ENCODE measurements at regions not wholly inside any gene's neighbourhood (a gene's known extent, or its start where the extent isn't known, plus 50 kb on each side); places are given as distances from the start of the nearest gene placed in this dataset.

GRCh38 chr20:1788044-1788443 is 107.2 kb upstream of the SIRPA start:
- Histone ChIP-seq H3K27me3 (replicated peaks; ENCODE audit: insufficient read depth) (peaks cover 10% of the 10 kb centered on the region; the same call in 1 of the 2 replicates), H3K4me3 (no peak overlapping the region), H3K4me2 (ENCODE audit: unreplicated experiment) (no peak overlapping the region), H3K36me3 (ENCODE audit: low read depth) (no peaks in the 10 kb centered on the region), H3F3A (ENCODE audit: insufficient read depth) (no peaks in the 10 kb centered on the region), H2AFZ (no peak overlapping the region), H3K9me2 (ENCODE audit: insufficient read depth) (no peaks in the 10 kb centered on the region), H3K9ac (no peak overlapping the region), H3K4me1 (ENCODE audit: insufficient read depth) (0 out of 2 replicates have a peak, but pooled peaks cover 3% of the 10 kb centered on the region), H3K27ac (no peak overlapping the region), H3K9me3 (ENCODE audit: low read depth) (no peaks in the 10 kb centered on the region), H4K20me1 (ENCODE audit: insufficient read depth) (no peaks in the 10 kb centered on the region), H3K79me2 (ENCODE audit: insufficient read depth) (no peaks in the 10 kb centered on the region)
- in situ Hi-C loops (cut with MboI) = no loop called here
- DNase-seq = no peak
- 67 to 69% methylated on average over 4 of the region's 4 CpGs for WGBS, 2 experiments (ENCODE audit: low coverage in 1 of 2, low lambda C conversion rate in 2 of 2, missing lambda C conversion rate in 2 of 2)
- TF ChIP-seq EZH2 (IDR thresholded peaks at IDR 0.05; ENCODE audit: insufficient read depth, poor library complexity, severe bottlenecking) = no peak
- TF ChIP-seq EZH2phosphoT487 (IDR thresholded peaks at IDR 0.05; ENCODE audit: insufficient read depth, low read depth) = no peak

GRCh38 chr20:1786486-1786885 is 108.7 kb upstream of the SIRPA start:
- Histone ChIP-seq H3K9me2 (ENCODE audit: insufficient read depth) (no peaks in the 10 kb centered on the region), H3K4me1 (ENCODE audit: insufficient read depth) (0 out of 2 replicates have a peak, but pooled peaks cover 3% of the 10 kb centered on the region), H3K9ac (no peak overlapping the region), H3K9me3 (ENCODE audit: low read depth) (no peaks in the 10 kb centered on the region), H2AFZ (no peak overlapping the region), H3K4me3 (no peak overlapping the region), H3K36me3 (ENCODE audit: low read depth) (no peaks in the 10 kb centered on the region), H3K4me2 (ENCODE audit: unreplicated experiment) (no peak overlapping the region), H3F3A (ENCODE audit: insufficient read depth) (no peaks in the 10 kb centered on the region), H3K79me2 (ENCODE audit: insufficient read depth) (no peaks in the 10 kb centered on the region), H4K20me1 (ENCODE audit: insufficient read depth) (no peaks in the 10 kb centered on the region), H3K27ac (no peak overlapping the region), H3K27me3 (replicated peaks; ENCODE audit: insufficient read depth) (peaks cover 10% of the 10 kb centered on the region; the same call in 1 of the 2 replicates)
- WGBS, 2 experiments (ENCODE audit: low coverage in 1 of 2, low lambda C conversion rate in 2 of 2, missing lambda C conversion rate in 2 of 2) = 30 to 38% methylated on average over 6 of the region's 6 CpGs
- DNase-seq = no peak
- TF ChIP-seq EZH2phosphoT487 (IDR thresholded peaks at IDR 0.05; ENCODE audit: insufficient read depth, low read depth) (no peak), EZH2 (IDR thresholded peaks at IDR 0.05; ENCODE audit: insufficient read depth, poor library complexity, severe bottlenecking) (no peak)
- in situ Hi-C loops (cut with MboI) = no loop called here

- no peaks in the 10 kb centered on the region for H3K4me1 ChIP-seq (ENCODE audit: insufficient read depth)
- H3K27ac ChIP-seq = no peak overlapping the region
- 70 to 79% methylated on average over 4 of the region's 4 CpGs for WGBS, 2 experiments (ENCODE audit: low coverage in 1 of 2, low lambda C conversion rate in 2 of 2, missing lambda C conversion rate in 2 of 2)
- no peak for TF ChIP-seq EZH2phosphoT487 (IDR thresholded peaks at IDR 0.05; ENCODE audit: insufficient read depth, low read depth)
- no peak for TF ChIP-seq EZH2 (IDR thresholded peaks at IDR 0.05; ENCODE audit: insufficient read depth, poor library complexity, severe bottlenecking)
- no peak overlapping the region for H3K4me3 ChIP-seq
- in situ Hi-C loops (cut with MboI) = no loop called here
- H3K9ac ChIP-seq = no peak overlapping the region
- H3K9me3 ChIP-seq (ENCODE audit: low read depth) = no peaks in the 10 kb centered on the region
- no peaks in the 10 kb centered on the region for H3K9me2 ChIP-seq (ENCODE audit: insufficient read depth)
- H3K4me2 ChIP-seq (ENCODE audit: unreplicated experiment) = no peak overlapping the region
- H2AFZ ChIP-seq = no peak overlapping the region
- DNase-seq = no peak
- peaks cover 10% of the 10 kb centered on the region; the same call in 1 of the 2 replicates for H3K27me3 ChIP-seq (replicated peaks; ENCODE audit: insufficient read depth)
- no peaks in the 10 kb centered on the region for H4K20me1 ChIP-seq (ENCODE audit: insufficient read depth)
- no peaks in the 10 kb centered on the region for H3K79me2 ChIP-seq (ENCODE audit: insufficient read depth)
- H3K36me3 ChIP-seq (ENCODE audit: low read depth) = no peaks in the 10 kb centered on the region
- no peaks in the 10 kb centered on the region for H3F3A ChIP-seq (ENCODE audit: insufficient read depth)
Observed at GRCh38 chr20:1784586-1784985, 110.6 kb upstream of the SIRPA start.

GRCh38 chr20:1783245-1783644 is 112.0 kb upstream of the SIRPA start:
- H3K4me1 ChIP-seq (ENCODE audit: insufficient read depth) = no peaks in the 10 kb centered on the region
- no peak overlapping the region for H3K4me3 ChIP-seq
- no peak overlapping the region for H2AFZ ChIP-seq
- H3K4me2 ChIP-seq (ENCODE audit: unreplicated experiment) = no peak overlapping the region
- H3K9me3 ChIP-seq (ENCODE audit: low read depth) = no peaks in the 10 kb centered on the region
- no peaks in the 10 kb centered on the region for H3F3A ChIP-seq (ENCODE audit: insufficient read depth)
- WGBS, 2 experiments (ENCODE audit: low coverage in 1 of 2, low lambda C conversion rate in 2 of 2, missing lambda C conversion rate in 2 of 2) = 63 to 75% methylated on average over 4 of the region's 4 CpGs
- H3K9ac ChIP-seq = no peak overlapping the region
- H3K79me2 ChIP-seq (ENCODE audit: insufficient read depth) = no peaks in the 10 kb centered on the region
- no peak for DNase-seq
- H3K36me3 ChIP-seq (ENCODE audit: low read depth) = no peaks in the 10 kb centered on the region
- H3K27ac ChIP-seq = no peak overlapping the region
- peaks cover 3% of the 10 kb centered on the region; the same call in 1 of the 2 replicates for H3K27me3 ChIP-seq (replicated peaks; ENCODE audit: insufficient read depth)
- TF ChIP-seq EZH2 (IDR thresholded peaks at IDR 0.05; ENCODE audit: insufficient read depth, poor library complexity, severe bottlenecking) (no peak), EZH2phosphoT487 (IDR thresholded peaks at IDR 0.05; ENCODE audit: insufficient read depth, low read depth) (no peak)
- in situ Hi-C loops (cut with MboI) = no loop called here
- no peaks in the 10 kb centered on the region for H3K9me2 ChIP-seq (ENCODE audit: insufficient read depth)
- H4K20me1 ChIP-seq (ENCODE audit: insufficient read depth) = no peaks in the 10 kb centered on the region

GRCh38 chr20:1782181-1782580 is 113.0 kb upstream of the SIRPA start:
- Histone ChIP-seq H3K27ac (no peak overlapping the region), H3K79me2 (ENCODE audit: insufficient read depth) (no peaks in the 10 kb centered on the region), H2AFZ (no peak overlapping the region), H3K4me3 (no peak overlapping the region), H3K9ac (no peak overlapping the region), H3F3A (ENCODE audit: insufficient read depth) (no peaks in the 10 kb centered on the region), H3K9me2 (ENCODE audit: insufficient read depth) (no peaks in the 10 kb centered on the region), H3K4me1 (ENCODE audit: insufficient read depth) (peaks cover 5% of the 10 kb centered on the region; the same call in 1 of the 2 replicates), H3K4me2 (ENCODE audit: unreplicated experiment) (no peak overlapping the region), H3K36me3 (ENCODE audit: low read depth) (no peaks in the 10 kb centered on the region), H3K27me3 (replicated peaks; ENCODE audit: insufficient read depth) (no peaks in the 10 kb centered on the region), H4K20me1 (ENCODE audit: insufficient read depth) (no peaks in the 10 kb centered on the region), H3K9me3 (ENCODE audit: low read depth) (no peaks in the 10 kb centered on the region)
- in situ Hi-C loops (cut with MboI) = no loop called here
- 60 to 71% methylated on average over 3 of the region's 3 CpGs for WGBS, 2 experiments (ENCODE audit: low coverage in 1 of 2, low lambda C conversion rate in 2 of 2, missing lambda C conversion rate in 2 of 2)
- no peak for DNase-seq
- TF ChIP-seq EZH2phosphoT487 (IDR thresholded peaks at IDR 0.05; ENCODE audit: insufficient read depth, low read depth) = no peak
- TF ChIP-seq EZH2 (IDR thresholded peaks at IDR 0.05; ENCODE audit: insufficient read depth, poor library complexity, severe bottlenecking) = no peak

Measured in GM23248 (cell line).